K562 (cell line): ENCODE measurements at regions not wholly inside any gene's neighbourhood (a gene's known extent, or its start where the extent isn't known, plus 50 kb on each side); places are given as distances from the start of the nearest gene placed in this dataset.

Experiments
- EHMT2 ChIP-seq: fragments of 450-650 bp; IDR thresholded peaks from 2 replicates; pipeline ENCODE4 v1.6.1; 2018; ENCODE audit warnings: antibody characterized with exemption
- ELF2 ChIP-seq: fragments of 250-450 bp; sonication (Bioruptor Pico); IDR thresholded peaks from 2 replicates; pipeline ENCODE4 v1.5.0; 2021; ENCODE audit warnings: mild to moderate bottlenecking
- GATAD2A ChIP-seq: fragments of 450-650 bp; IDR thresholded peaks from 2 replicates; pipeline ENCODE4 v1.6.1; 2017
- KLF13 ChIP-seq: fragments of 450-650 bp; IDR thresholded peaks from 2 replicates; pipeline ENCODE4 v1.6.1; 2016; ENCODE audit warnings: missing genetic modification characterization, low read depth, mild to moderate bottlenecking, missing compliant biosample characterization, moderate library complexity, borderline replicate concordance
- POLR2AphosphoS2 ChIP-seq: IDR thresholded peaks from 2 replicates; pipeline ENCODE4 v1.6.1; 2012; ENCODE audit warnings: low read length, improper control_type of control experiment
- POLR2H ChIP-seq: IDR thresholded peaks from 2 replicates; pipeline ENCODE4 v1.6.1; 2016; ENCODE audit warnings: missing genetic modification characterization, low read depth, mild to moderate bottlenecking, control low read depth, missing compliant biosample characterization, moderate library complexity
- RAD51 ChIP-seq: fragments of 450-650 bp; IDR thresholded peaks from 2 replicates; pipeline ENCODE4 v1.7.1; 2016; ENCODE audit warnings: low read depth, mild to moderate bottlenecking, borderline replicate concordance
- SMAD4 ChIP-seq: fragments of 250-450 bp; sonication (Bioruptor Pico); conservative IDR thresholded peaks from 2 replicates; pipeline ENCODE4 v1.8.0; 2021; ENCODE audit warnings: inconsistent platforms, mild to moderate bottlenecking, moderate library complexity
- SMARCA5 ChIP-seq: fragments of 450-650 bp; IDR thresholded peaks from 2 replicates; pipeline ENCODE4 v1.6.1; 2016
- SRSF9 ChIP-seq: fragments of 200-400 bp; formaldehyde crosslinking; IDR thresholded peaks from 2 replicates; pipeline ENCODE4 v1.6.1; 2017; ENCODE audit warnings: low read depth, low read length, borderline replicate concordance
- TARDBP ChIP-seq: fragments of 450-650 bp; IDR thresholded peaks from 2 replicates; pipeline ENCODE4 v1.6.1; 2016
- THRAP3 ChIP-seq: fragments of 450-650 bp; IDR thresholded peaks from 2 replicates; pipeline ENCODE4 v1.6.1; 2016; ENCODE audit warnings: mild to moderate bottlenecking, inconsistent platforms, borderline replicate concordance
- ZEB2 ChIP-seq: fragments of 450-650 bp; IDR thresholded peaks from 2 replicates; pipeline ENCODE4 v1.6.1; 2016
- ZFP30 ChIP-seq: fragments of 250-450 bp; sonication (Bioruptor Pico); IDR thresholded peaks from 2 replicates; pipeline ENCODE4 v1.8.0; 2022; ENCODE audit warnings: moderate library complexity, mild to moderate bottlenecking, inconsistent platforms, borderline replicate concordance
- ZFP36 ChIP-seq: fragments of 150-350 bp; IDR thresholded peaks from 2 replicates; pipeline ENCODE4 v1.6.1; 2018; ENCODE audit warnings: low read length, low read depth; ENCODE audit not compliant: partially characterized antibody
- ZNF589 ChIP-seq: fragments of 200-800 bp; sonication (Bioruptor generic); IDR thresholded peaks from 2 replicates; pipeline ENCODE4 v1.6.1; 2016; ENCODE audit warnings: low read depth, missing genetic modification characterization, missing compliant biosample characterization
- ZZZ3 ChIP-seq: fragments of 450-650 bp; IDR thresholded peaks from 2 replicates; pipeline ENCODE4 v1.6.1; 2016; ENCODE audit warnings: antibody characterized with exemption, mild to moderate bottlenecking, moderate library complexity
- TF ChIP-seq, protein P1 (sequence below): sonication (generic); formaldehyde crosslinking; IDR thresholded peaks from 2 replicates; pipeline ENCODE4 v1.9.0; 2022; ENCODE audit warnings: mild to moderate bottlenecking, missing genetic modification reagents
- TF ChIP-seq, protein P2 (sequence below): sonication (generic); formaldehyde crosslinking; IDR thresholded peaks from 2 replicates; pipeline ENCODE4 v1.8.1; 2023; ENCODE audit warnings: mild to moderate bottlenecking, missing genetic modification reagents, moderate library complexity
- TF ChIP-seq, protein P3 (sequence below): fragments of 150-350 bp; IDR thresholded peaks from 2 replicates; pipeline ENCODE4 v1.6.1; 2014; ENCODE audit warnings: low read depth, mild to moderate bottlenecking, low read length, borderline replicate concordance
- TF ChIP-seq, protein P4 (sequence below): fragments of 450-650 bp; IDR thresholded peaks from 2 replicates; pipeline ENCODE4 v1.6.1; 2016; ENCODE audit warnings: borderline replicate concordance
- TF ChIP-seq, protein P5 (sequence below): fragments of 250-450 bp; sonication (Bioruptor Pico); IDR thresholded peaks from 2 replicates; pipeline ENCODE4 v1.5.0; 2021

DNA sequence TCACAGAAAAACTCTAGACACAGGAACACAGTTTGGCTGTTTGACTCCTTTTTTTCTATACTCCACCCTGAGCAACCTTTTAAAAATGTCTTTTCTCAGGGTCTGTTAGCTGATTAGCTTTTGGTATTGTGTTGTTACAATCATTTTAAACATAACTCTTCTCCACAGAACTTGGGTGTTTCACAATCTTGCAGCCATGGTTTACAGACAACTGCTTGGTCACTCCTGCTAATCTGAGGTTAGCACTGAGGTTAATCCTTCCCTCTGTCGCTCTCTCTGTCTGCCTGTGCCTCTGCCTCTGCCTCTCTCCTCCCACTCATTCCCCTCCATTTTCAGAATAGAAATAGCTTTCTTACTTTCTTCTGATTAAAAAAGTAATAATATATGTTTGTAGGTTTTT is 62.4 kb upstream of the ZBED5 start (continued):
- TF ChIP-seq THRAP3 (no peak), KLF13 (tag) (no peak), RAD51 (no peak), SMARCA5 (no peak), POLR2H (tag) (no peak), POLR2AphosphoS2 (no peak), ZZZ3 (no peak), ZNF589 (CRISPR knock-in tag) (peak; percentile 80), ZFP36 (no peak), SMAD4 (peak; percentile 92), ELF2 (no peak), EHMT2 (peak; percentile 72), TARDBP (no peak), ZEB2 (peak; percentile 59; the same call in 1 of the 2 replicates), GATAD2A (no peak), SRSF9 (no peak), ZFP30 (CRISPR knock-in tag) (no peak)
- TF ChIP-seq, protein P1, sequence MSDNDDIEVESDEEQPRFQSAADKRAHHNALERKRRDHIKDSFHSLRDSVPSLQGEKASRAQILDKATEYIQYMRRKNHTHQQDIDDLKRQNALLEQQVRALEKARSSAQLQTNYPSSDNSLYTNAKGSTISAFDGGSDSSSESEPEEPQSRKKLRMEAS: no peak
- TF ChIP-seq, protein P2, sequence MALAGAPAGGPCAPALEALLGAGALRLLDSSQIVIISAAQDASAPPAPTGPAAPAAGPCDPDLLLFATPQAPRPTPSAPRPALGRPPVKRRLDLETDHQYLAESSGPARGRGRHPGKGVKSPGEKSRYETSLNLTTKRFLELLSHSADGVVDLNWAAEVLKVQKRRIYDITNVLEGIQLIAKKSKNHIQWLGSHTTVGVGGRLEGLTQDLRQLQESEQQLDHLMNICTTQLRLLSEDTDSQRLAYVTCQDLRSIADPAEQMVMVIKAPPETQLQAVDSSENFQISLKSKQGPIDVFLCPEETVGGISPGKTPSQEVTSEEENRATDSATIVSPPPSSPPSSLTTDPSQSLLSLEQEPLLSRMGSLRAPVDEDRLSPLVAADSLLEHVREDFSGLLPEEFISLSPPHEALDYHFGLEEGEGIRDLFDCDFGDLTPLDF (CRISPR knock-in tag): no peak
- TF ChIP-seq, protein P3, sequence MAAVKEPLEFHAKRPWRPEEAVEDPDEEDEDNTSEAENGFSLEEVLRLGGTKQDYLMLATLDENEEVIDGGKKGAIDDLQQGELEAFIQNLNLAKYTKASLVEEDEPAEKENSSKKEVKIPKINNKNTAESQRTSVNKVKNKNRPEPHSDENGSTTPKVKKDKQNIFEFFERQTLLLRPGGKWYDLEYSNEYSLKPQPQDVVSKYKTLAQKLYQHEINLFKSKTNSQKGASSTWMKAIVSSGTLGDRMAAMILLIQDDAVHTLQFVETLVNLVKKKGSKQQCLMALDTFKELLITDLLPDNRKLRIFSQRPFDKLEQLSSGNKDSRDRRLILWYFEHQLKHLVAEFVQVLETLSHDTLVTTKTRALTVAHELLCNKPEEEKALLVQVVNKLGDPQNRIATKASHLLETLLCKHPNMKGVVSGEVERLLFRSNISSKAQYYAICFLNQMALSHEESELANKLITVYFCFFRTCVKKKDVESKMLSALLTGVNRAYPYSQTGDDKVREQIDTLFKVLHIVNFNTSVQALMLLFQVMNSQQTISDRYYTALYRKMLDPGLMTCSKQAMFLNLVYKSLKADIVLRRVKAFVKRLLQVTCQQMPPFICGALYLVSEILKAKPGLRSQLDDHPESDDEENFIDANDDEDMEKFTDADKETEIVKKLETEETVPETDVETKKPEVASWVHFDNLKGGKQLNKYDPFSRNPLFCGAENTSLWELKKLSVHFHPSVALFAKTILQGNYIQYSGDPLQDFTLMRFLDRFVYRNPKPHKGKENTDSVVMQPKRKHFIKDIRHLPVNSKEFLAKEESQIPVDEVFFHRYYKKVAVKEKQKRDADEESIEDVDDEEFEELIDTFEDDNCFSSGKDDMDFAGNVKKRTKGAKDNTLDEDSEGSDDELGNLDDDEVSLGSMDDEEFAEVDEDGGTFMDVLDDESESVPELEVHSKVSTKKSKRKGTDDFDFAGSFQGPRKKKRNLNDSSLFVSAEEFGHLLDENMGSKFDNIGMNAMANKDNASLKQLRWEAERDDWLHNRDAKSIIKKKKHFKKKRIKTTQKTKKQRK: no peak
- TF ChIP-seq, protein P4, sequence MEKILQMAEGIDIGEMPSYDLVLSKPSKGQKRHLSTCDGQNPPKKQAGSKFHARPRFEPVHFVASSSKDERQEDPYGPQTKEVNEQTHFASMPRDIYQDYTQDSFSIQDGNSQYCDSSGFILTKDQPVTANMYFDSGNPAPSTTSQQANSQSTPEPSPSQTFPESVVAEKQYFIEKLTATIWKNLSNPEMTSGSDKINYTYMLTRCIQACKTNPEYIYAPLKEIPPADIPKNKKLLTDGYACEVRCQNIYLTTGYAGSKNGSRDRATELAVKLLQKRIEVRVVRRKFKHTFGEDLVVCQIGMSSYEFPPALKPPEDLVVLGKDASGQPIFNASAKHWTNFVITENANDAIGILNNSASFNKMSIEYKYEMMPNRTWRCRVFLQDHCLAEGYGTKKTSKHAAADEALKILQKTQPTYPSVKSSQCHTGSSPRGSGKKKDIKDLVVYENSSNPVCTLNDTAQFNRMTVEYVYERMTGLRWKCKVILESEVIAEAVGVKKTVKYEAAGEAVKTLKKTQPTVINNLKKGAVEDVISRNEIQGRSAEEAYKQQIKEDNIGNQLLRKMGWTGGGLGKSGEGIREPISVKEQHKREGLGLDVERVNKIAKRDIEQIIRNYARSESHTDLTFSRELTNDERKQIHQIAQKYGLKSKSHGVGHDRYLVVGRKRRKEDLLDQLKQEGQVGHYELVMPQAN: no peak
- TF ChIP-seq, protein P5, sequence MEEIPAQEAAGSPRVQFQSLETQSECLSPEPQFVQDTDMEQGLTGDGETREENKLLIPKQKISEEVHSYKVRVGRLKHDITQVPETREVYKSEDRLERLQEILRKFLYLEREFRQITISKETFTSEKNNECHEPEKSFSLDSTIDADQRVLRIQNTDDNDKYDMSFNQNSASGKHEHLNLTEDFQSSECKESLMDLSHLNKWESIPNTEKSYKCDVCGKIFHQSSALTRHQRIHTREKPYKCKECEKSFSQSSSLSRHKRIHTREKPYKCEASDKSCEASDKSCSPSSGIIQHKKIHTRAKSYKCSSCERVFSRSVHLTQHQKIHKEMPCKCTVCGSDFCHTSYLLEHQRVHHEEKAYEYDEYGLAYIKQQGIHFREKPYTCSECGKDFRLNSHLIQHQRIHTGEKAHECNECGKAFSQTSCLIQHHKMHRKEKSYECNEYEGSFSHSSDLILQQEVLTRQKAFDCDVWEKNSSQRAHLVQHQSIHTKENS: no peak
